ENCODE measurements at regions not wholly inside any gene's neighbourhood (a gene's known extent, or its start where the extent isn't known, plus 50 kb on each side); places are given as distances from the start of the nearest gene placed in this dataset.
A peak's percentile ranks its signal among the peaks of the same experiment; 100 is the strongest.

GRCh38 chr13:40163066-40164000 lies 503.1 kb downstream of the FOXO1 start:
- ATAC-seq = peak; percentile 57
- intact Hi-C loops (cut with DNase I) = no loop called here
- DNase-seq (ENCODE audit: missing footprints) = no peak

GRCh38 chr13:40164133-40164532 lies 502.3 kb downstream of the FOXO1 start:
- no peak for DNase-seq (ENCODE audit: missing footprints)
- intact Hi-C loops (cut with DNase I) = no loop called here
- no peak for ATAC-seq

GRCh38 chr13:40165316-40165932 lies 501.0 kb downstream of the FOXO1 start:
- ATAC-seq = no peak

GRCh38 chr13:40167327-40167726 lies 499.1 kb downstream of the FOXO1 start:
- DNase-seq (ENCODE audit: missing footprints) (no peak), ATAC-seq (no peak)
- intact Hi-C loops (cut with DNase I) = no loop called here

More at GRCh38 chr13:40165316-40165932, 501.0 kb downstream of the FOXO1 start:
- no peak for DNase-seq (ENCODE audit: missing footprints)
- intact Hi-C loops (cut with DNase I) = no loop called here

- no peak for ATAC-seq
- intact Hi-C loops (cut with DNase I) = no loop called here
- no peak for DNase-seq (ENCODE audit: missing footprints)
Observed at GRCh38 chr13:40168425-40169166, 497.8 kb downstream of the FOXO1 start.

GRCh38 chr13:40169476-40169875 lies 497.0 kb downstream of the FOXO1 start:
- DNase-seq (ENCODE audit: missing footprints) (no peak), ATAC-seq (no peak)
- intact Hi-C loops (cut with DNase I) = no loop called here

- intact Hi-C loops (cut with DNase I) = loop anchor here (5.0 kb wide), 1 partner anchor 272 kb away; no protein-coding TSS in a partner anchor
- DNase-seq (ENCODE audit: missing footprints) (no peak), ATAC-seq (no peak)
Observed at GRCh38 chr13:40170091-40170490, 496.4 kb downstream of the FOXO1 start.

- ATAC-seq = peak; percentile 68
- intact Hi-C loops (cut with DNase I) = loop anchor here (5.0 kb wide), 1 partner anchor 271 kb away; no protein-coding TSS in a partner anchor
- DNase-seq (ENCODE audit: missing footprints) = no peak
Observed at GRCh38 chr13:40170982-40171381, 495.5 kb downstream of the FOXO1 start.

GRCh38 chr13:40171566-40171965 lies 494.9 kb downstream of the FOXO1 start:
- no peak for ATAC-seq
- no peak for DNase-seq (ENCODE audit: missing footprints)
- intact Hi-C loops (cut with DNase I) = loop anchor here (5.0 kb wide), 1 partner anchor 271 kb away; no protein-coding TSS in a partner anchor

GRCh38 chr13:40172149-40172591 lies 494.3 kb downstream of the FOXO1 start:
- DNase-seq (ENCODE audit: missing footprints) = no peak
- intact Hi-C loops (cut with DNase I) = loop anchor here (5.0 kb wide), 1 partner anchor 270 kb away; no protein-coding TSS in a partner anchor
- ATAC-seq = peak; percentile 4

GRCh38 chr13:40172878-40173277 lies 493.6 kb downstream of the FOXO1 start:
- intact Hi-C loops (cut with DNase I) = loop anchor here (5.0 kb wide), 1 partner anchor 269 kb away; no protein-coding TSS in a partner anchor
- DNase-seq (ENCODE audit: missing footprints) = no peak
- peak; percentile 59 for ATAC-seq

GRCh38 chr13:40175639-40176038 lies 490.8 kb downstream of the FOXO1 start:
- ATAC-seq (no peak), DNase-seq (ENCODE audit: missing footprints) (no peak)
- intact Hi-C loops (cut with DNase I) = no loop called here

GRCh38 chr13:40176242-40176641 lies 490.2 kb downstream of the FOXO1 start:
- intact Hi-C loops (cut with DNase I) = no loop called here
- no peak for ATAC-seq
- no peak for DNase-seq (ENCODE audit: missing footprints)

- DNase-seq (ENCODE audit: missing footprints) (no peak), ATAC-seq (no peak)
- intact Hi-C loops (cut with DNase I) = no loop called here
Observed at GRCh38 chr13:40178130-40178529, 488.3 kb downstream of the FOXO1 start.

- ATAC-seq = no peak
- intact Hi-C loops (cut with DNase I) = no loop called here
- DNase-seq (ENCODE audit: missing footprints) = no peak
Observed at GRCh38 chr13:40179445-40180281, 486.8 kb downstream of the FOXO1 start.

GRCh38 chr13:40180776-40181175 lies 485.7 kb downstream of the FOXO1 start:
- intact Hi-C loops (cut with DNase I) = no loop called here
- DNase-seq (ENCODE audit: missing footprints) = no peak
- ATAC-seq = no peak

GRCh38 chr13:40181203-40181845 lies 485.1 kb downstream of the FOXO1 start:
- ATAC-seq (no peak), DNase-seq (ENCODE audit: missing footprints) (no peak)
- intact Hi-C loops (cut with DNase I) = no loop called here

- no peak for DNase-seq (ENCODE audit: missing footprints)
- intact Hi-C loops (cut with DNase I) = no loop called here
- ATAC-seq = no peak
Observed at GRCh38 chr13:40182591-40182990, 483.9 kb downstream of the FOXO1 start.
